ENCODE measurements at regions not wholly inside any gene's neighbourhood (a gene's known extent, or its start where the extent isn't known, plus 50 kb on each side); places are given as distances from the start of the nearest gene placed in this dataset.

DNA sequence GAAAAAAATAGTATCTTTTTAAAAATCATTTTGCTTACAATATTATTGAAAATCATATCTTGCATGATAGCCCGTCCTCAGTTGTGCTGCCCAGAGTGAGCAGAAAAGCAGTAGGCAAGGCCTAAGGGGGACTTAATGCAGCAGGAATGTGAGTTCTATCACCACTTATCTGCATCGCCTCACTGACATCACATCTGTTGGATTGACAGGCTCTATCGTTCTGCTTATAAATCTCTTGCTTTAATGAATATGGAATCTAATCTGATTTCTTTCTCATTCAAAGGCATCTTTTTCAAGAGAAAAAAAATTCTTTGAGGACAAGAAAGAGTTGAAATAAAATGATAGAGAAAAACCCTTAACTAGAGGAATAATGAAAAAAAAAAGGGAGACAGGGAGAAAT, 249.9 kb downstream of the PAPSS1 start:
- TF ChIP-seq, protein P1, sequence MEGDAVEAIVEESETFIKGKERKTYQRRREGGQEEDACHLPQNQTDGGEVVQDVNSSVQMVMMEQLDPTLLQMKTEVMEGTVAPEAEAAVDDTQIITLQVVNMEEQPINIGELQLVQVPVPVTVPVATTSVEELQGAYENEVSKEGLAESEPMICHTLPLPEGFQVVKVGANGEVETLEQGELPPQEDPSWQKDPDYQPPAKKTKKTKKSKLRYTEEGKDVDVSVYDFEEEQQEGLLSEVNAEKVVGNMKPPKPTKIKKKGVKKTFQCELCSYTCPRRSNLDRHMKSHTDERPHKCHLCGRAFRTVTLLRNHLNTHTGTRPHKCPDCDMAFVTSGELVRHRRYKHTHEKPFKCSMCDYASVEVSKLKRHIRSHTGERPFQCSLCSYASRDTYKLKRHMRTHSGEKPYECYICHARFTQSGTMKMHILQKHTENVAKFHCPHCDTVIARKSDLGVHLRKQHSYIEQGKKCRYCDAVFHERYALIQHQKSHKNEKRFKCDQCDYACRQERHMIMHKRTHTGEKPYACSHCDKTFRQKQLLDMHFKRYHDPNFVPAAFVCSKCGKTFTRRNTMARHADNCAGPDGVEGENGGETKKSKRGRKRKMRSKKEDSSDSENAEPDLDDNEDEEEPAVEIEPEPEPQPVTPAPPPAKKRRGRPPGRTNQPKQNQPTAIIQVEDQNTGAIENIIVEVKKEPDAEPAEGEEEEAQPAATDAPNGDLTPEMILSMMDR (IDR thresholded peaks at IDR 0.05; ENCODE audit: borderline replicate concordance, extremely low read depth, low read length, poor library complexity, severe bottlenecking): no peak
- TF ChIP-seq EZH2 (IDR thresholded peaks at IDR 0.05; ENCODE audit: borderline replicate concordance, low read depth, low read length, severe bottlenecking): no peak

DNA sequence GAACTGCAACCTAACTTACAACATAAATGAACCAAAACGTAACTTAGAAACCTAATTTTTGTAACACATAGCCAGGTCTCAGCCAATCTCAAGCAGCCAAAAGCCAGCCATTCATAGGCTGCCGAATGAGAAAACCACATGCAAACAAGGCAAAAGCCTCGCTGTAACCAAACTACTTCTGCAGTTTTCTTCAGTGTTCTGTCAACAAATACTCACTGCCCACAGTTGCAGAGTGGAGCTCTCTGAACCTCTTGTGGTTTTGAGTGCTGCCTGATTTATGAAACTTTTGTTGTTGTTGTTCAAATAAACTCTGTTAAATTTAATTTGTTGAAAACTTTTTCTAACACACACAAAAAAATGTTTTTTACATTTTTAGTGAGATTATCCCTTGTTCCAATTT, 251.2 kb downstream of the PAPSS1 start:
- no peak overlapping the region for H2AFZ ChIP-seq (ENCODE audit: low read depth, low read length)
- TF ChIP-seq EZH2 (IDR thresholded peaks at IDR 0.05; ENCODE audit: borderline replicate concordance, low read depth, low read length, severe bottlenecking): no peak
- TF ChIP-seq, protein P1 (IDR thresholded peaks at IDR 0.05; ENCODE audit: borderline replicate concordance, extremely low read depth, low read length, poor library complexity, severe bottlenecking): no peak
- H3K79me2 ChIP-seq (ENCODE audit: insufficient read depth, low read length): no peaks in the 10 kb centered on the region
- H3K9ac ChIP-seq (ENCODE audit: low read depth, low read length): no peak overlapping the region
- H3K27ac ChIP-seq (ENCODE audit: low read length): no peak overlapping the region
- no peaks in the 10 kb centered on the region for H3K36me3 ChIP-seq (ENCODE audit: insufficient read depth, low read length)
- H3K4me3 ChIP-seq (ENCODE audit: low read depth in 1 of 2, low read length in 2 of 2): no peak overlapping the region
- no peaks in the 10 kb centered on the region for H3K4me1 ChIP-seq (ENCODE audit: insufficient read depth, low read length)
- H4K20me1 ChIP-seq (ENCODE audit: insufficient read depth, low read length): no peaks in the 10 kb centered on the region
- no peak for DNase-seq
- no peak overlapping the region for H3K4me2 ChIP-seq (ENCODE audit: insufficient read depth, low read length)
- H3K27me3 ChIP-seq (ENCODE audit: insufficient read depth, low read length, poor library complexity): peaks cover 3% of the 10 kb centered on the region
- no peak for ATAC-seq (ENCODE audit: insufficient read depth, low read depth)
- H3K9me3 ChIP-seq (ENCODE audit: insufficient read depth, low read length, severe bottlenecking): no peaks in the 10 kb centered on the region

More for the DNA sequence above, 249.9 kb downstream of the PAPSS1 start:
- Histone ChIP-seq H3K4me1 (ENCODE audit: insufficient read depth, low read length) (no peaks in the 10 kb centered on the region), H3K4me3 (ENCODE audit: low read depth in 1 of 2, low read length in 2 of 2) (no peak overlapping the region), H3K27me3 (ENCODE audit: insufficient read depth, low read length, poor library complexity) (peaks cover 3% of the 10 kb centered on the region), H3K4me2 (ENCODE audit: insufficient read depth, low read length) (no peak overlapping the region), H3K79me2 (ENCODE audit: insufficient read depth, low read length) (no peaks in the 10 kb centered on the region), H3K27ac (ENCODE audit: low read length) (no peak overlapping the region), H3K9ac (ENCODE audit: low read depth, low read length) (no peak overlapping the region), H3K36me3 (ENCODE audit: insufficient read depth, low read length) (no peaks in the 10 kb centered on the region), H3K9me3 (ENCODE audit: insufficient read depth, low read length, severe bottlenecking) (no peaks in the 10 kb centered on the region), H4K20me1 (ENCODE audit: insufficient read depth, low read length) (no peaks in the 10 kb centered on the region), H2AFZ (ENCODE audit: low read depth, low read length) (no peak overlapping the region)
- DNase-seq (no peak), ATAC-seq (ENCODE audit: insufficient read depth, low read depth) (no peak)

DNA sequence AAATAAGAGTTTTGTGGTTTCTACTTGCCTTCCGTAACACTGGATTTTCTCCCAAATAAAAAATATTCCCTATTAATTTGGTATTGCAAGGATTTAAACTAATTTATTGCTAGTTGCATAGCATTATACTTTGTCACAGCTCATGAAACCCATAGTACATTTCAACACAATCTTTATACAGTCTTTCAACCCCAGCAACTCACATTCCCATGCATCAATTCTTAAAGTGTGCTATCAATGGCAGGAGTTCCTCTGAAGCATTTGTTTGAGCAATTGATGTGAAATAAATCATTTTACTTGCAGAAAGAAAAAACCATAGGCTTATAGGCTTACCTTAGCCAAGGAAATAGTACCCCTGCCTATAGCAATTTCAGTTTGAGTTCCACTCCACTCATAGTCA, 251.9 kb downstream of the PAPSS1 start:
- H3K4me1 ChIP-seq (ENCODE audit: insufficient read depth, low read length): no peaks in the 10 kb centered on the region
- no peaks in the 10 kb centered on the region for H4K20me1 ChIP-seq (ENCODE audit: insufficient read depth, low read length)
- DNase-seq (no peak), ATAC-seq (ENCODE audit: insufficient read depth, low read depth) (no peak)
- H3K4me3 ChIP-seq (ENCODE audit: low read depth in 1 of 2, low read length in 2 of 2): no peak overlapping the region
- no peaks in the 10 kb centered on the region for H3K79me2 ChIP-seq (ENCODE audit: insufficient read depth, low read length)
- H2AFZ ChIP-seq (ENCODE audit: low read depth, low read length): no peak overlapping the region
- no peaks in the 10 kb centered on the region for H3K36me3 ChIP-seq (ENCODE audit: insufficient read depth, low read length)
- peaks cover 3% of the 10 kb centered on the region for H3K27me3 ChIP-seq (ENCODE audit: insufficient read depth, low read length, poor library complexity)
- no peak overlapping the region for H3K27ac ChIP-seq (ENCODE audit: low read length)
- no peaks in the 10 kb centered on the region for H3K9me3 ChIP-seq (ENCODE audit: insufficient read depth, low read length, severe bottlenecking)
- H3K4me2 ChIP-seq (ENCODE audit: insufficient read depth, low read length): no peak overlapping the region
- H3K9ac ChIP-seq (ENCODE audit: low read depth, low read length): no peak overlapping the region
- no peak for TF ChIP-seq EZH2 (IDR thresholded peaks at IDR 0.05; ENCODE audit: borderline replicate concordance, low read depth, low read length, severe bottlenecking)
- TF ChIP-seq, protein P1 (IDR thresholded peaks at IDR 0.05; ENCODE audit: borderline replicate concordance, extremely low read depth, low read length, poor library complexity, severe bottlenecking): no peak

DNA sequence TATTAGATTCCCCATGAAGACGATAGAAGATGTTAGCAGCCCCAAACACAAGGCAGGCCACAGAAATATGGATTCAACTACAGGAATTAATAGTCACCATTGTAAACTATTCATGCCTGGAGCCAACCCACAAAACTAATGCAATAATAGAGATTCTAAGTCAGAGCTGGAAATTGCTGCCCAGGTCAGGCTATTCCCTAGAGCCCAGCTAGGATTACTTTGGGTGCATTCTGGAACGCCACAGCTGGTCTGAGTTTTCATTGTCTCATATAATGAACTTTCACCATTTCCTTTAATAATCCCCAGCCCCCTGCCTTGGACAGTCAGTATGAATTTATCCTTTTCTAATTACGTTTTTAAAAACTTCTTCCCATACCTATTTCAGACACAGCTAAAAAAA, 252.6 kb downstream of the PAPSS1 start:
- TF ChIP-seq, protein P1 (IDR thresholded peaks at IDR 0.05; ENCODE audit: borderline replicate concordance, extremely low read depth, low read length, poor library complexity, severe bottlenecking): no peak
- no peak for TF ChIP-seq EZH2 (IDR thresholded peaks at IDR 0.05; ENCODE audit: borderline replicate concordance, low read depth, low read length, severe bottlenecking)
- Histone ChIP-seq H4K20me1 (ENCODE audit: insufficient read depth, low read length) (no peaks in the 10 kb centered on the region), H3K4me3 (ENCODE audit: low read depth in 1 of 2, low read length in 2 of 2) (no peak overlapping the region), H3K36me3 (ENCODE audit: insufficient read depth, low read length) (no peaks in the 10 kb centered on the region), H3K27ac (ENCODE audit: low read length) (no peak overlapping the region), H3K27me3 (ENCODE audit: insufficient read depth, low read length, poor library complexity) (peaks cover 3% of the 10 kb centered on the region), H3K79me2 (ENCODE audit: insufficient read depth, low read length) (no peaks in the 10 kb centered on the region), H3K4me2 (ENCODE audit: insufficient read depth, low read length) (no peak overlapping the region), H3K9ac (ENCODE audit: low read depth, low read length) (no peak overlapping the region), H3K9me3 (ENCODE audit: insufficient read depth, low read length, severe bottlenecking) (no peaks in the 10 kb centered on the region), H2AFZ (ENCODE audit: low read depth, low read length) (no peak overlapping the region), H3K4me1 (ENCODE audit: insufficient read depth, low read length) (no peaks in the 10 kb centered on the region)
- ATAC-seq (ENCODE audit: insufficient read depth, low read depth): no peak
- no peak for DNase-seq
